ENCODE measurements at regions not wholly inside any gene's neighbourhood (a gene's known extent, or its start where the extent isn't known, plus 50 kb on each side); places are given as distances from the start of the nearest gene placed in this dataset.

DNA sequence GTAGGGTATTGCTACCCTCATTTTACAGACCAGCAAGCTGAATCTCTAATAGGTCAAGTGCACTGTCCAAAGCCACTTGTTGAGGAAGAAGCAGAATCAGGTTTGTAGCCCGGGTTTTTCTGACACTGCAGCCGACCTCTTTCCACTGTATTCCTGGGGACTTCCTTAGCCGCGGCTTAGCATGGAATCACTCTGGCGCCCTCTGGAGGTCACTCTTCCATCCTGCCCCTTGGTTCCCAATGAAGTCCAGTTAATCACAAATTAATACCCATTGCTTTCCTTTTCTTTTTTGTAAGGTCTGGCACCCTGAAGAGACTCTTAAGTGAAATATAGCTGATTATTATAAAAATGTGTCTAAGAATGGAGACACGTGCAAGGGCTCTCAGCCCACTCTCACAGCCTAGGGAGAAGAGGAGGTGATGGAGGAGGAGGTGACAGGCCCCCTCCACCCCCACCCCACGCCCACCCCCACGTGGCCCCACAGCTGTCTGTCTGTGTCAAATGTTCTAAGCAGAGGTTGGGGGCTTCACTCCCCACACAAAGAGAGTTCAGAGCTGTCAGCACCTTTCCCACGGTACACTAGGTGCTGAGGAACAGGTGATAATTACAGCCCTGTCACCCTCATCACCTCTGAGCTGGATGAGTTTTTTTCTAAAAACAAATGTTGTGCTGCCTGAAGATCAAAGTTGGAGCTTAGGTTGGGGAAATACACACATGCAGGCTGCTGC lies 57.7 kb upstream of the DRD2 start:
- ATAC-seq: peak; percentile 78
- peak; percentile 72 for DNase-seq (ENCODE audit: missing footprints)
- intact Hi-C loops (cut with DNase I): loop anchor here (1.0 to 10.0 kb wide), 3 partner anchors 158 to 228 kb away; no protein-coding TSS in a partner anchor

DNA sequence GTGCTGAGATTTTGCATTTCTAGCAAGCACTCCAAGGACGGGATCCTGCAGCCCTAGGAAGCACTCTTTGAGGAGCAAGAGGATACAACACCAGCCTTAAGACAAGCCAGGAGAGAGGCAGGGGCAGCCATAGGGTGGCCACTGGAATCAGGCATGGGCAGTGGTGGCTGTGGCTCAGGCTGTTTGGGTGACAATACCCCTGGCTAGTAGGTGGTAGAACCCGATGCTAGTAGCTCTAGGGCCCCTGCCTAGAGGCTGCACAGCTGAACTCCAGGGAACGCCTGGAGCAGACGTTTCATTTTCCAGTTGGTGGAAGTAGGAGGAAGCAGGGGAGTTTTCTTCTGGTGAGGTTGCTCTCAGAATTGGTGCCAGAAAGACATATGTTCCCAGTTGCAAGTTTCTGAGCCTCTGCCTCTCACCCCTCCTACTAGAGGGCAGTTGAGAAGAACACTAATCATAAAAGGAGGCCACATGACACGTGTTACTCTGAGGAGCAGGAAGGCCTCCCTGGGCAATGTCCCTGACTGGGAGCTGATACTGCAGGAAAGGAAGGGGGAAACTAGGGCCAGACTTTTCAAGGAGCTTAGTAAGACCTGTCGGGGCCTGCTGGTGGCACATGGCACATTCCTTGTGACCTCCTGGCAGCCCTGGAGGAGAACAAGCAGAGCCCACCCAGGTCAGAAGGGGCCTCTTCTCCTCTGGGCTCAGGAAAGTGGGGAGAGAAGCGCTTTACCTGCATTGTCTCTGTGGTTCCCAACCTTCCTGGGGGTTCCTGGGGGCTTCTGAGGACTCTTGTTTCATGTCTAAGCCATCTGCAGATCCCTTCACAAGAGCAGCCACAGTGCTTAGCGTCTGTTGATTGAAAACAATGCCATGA lies 56.6 kb upstream of the DRD2 start:
- no peak for ATAC-seq
- DNase-seq (ENCODE audit: missing footprints): no peak
- intact Hi-C loops (cut with DNase I): loop anchor here (1.0 to 10.0 kb wide), 3 partner anchors 157 to 227 kb away; no protein-coding TSS in a partner anchor

DNA sequence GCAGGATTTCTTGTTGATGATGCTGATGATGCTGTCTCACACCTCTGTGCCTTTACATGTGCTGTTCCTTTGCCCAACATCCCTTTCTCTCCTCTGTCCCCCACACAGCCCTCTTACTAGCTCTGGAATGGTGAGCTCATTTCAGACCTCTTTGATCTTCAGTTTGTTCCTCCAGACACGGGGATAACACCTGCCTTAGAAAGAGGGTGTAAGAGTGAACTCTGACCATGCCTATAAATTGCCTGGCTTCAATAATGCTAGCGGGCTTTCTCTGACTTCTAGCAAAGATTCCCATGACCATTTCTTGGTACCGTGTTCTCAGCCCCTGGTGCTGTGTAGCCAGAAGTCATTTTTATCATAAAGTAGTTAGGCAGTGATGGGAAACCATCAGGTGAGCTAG lies 55.9 kb upstream of the DRD2 start:
- DNase-seq (ENCODE audit: missing footprints) (no peak), ATAC-seq (no peak)
- intact Hi-C loops (cut with DNase I): loop anchor here (10.0 kb wide), 1 partner anchor 156 kb away; no protein-coding TSS in a partner anchor

DNA sequence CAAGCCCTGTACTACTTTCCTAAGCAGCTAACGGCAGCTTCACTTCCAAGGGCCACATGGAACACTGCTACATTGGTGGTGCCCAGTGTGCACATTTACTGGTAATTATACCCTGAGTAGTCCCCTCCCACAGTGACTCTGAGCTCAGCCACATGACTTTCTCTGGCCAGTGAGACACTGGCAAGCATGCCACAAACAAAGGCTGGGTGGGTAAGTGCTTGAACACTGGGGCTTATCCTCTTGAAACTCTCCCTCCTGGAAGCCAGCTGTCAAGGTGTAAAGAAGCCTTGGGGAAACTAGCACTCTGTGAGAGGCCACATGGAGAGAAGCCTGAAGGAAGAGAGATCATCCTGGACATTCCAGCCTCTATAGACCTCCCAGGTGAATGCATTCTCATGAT lies 54.4 kb upstream of the DRD2 start:
- DNase-seq (ENCODE audit: missing footprints) (no peak), ATAC-seq (no peak)
- intact Hi-C loops (cut with DNase I): loop anchor here (10.0 kb wide), 1 partner anchor 155 kb away; no protein-coding TSS in a partner anchor

DNA sequence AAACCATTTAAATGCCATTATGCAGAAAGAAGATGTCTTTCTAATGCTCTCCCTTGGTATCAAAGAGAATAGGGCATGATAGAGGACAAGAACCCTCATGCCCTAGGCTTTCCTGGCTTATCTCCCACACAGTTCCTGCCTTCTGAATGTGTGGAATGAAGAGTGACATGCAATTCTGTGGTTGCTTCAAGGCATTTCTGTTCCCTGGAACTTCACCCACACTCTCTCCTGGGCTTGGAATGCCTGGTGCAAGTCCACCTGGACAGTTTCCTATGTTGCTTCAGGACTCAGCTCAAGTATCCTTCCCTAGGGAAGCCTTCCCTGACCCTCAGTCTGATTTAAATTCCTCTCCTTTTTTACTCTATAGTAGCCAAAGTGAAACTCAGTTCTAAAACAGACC lies 53.8 kb upstream of the DRD2 start:
- ATAC-seq (no peak), DNase-seq (ENCODE audit: missing footprints) (no peak)
- intact Hi-C loops (cut with DNase I): no loop called here

DNA sequence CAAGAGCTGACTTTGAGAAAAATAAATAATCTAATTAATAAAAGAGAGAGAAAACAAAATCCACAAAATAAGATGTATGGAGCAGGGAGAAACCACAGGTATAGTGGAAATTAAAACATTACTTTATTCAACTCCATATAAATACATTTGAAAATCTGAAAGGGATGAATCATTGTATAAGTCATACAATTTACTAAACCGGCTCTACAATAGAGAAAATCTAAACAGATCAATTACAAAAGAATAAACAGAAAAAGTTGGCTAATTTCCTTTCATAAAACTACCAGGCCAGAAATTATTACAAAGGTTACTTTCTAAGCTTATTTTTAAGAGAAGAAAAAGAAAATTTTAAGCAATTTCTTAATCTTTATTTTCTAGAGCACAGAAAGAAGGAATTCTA lies 51.3 kb upstream of the DRD2 start:
- no peak for DNase-seq (ENCODE audit: missing footprints)
- intact Hi-C loops (cut with DNase I): no loop called here
- no peak for ATAC-seq

Data from Right ventricle myocardium inferior (tissue), 1 donor.